ENCODE measurements at regions not wholly inside any gene's neighbourhood (a gene's known extent, or its start where the extent isn't known, plus 50 kb on each side); places are given as distances from the start of the nearest gene placed in this dataset.

DNA sequence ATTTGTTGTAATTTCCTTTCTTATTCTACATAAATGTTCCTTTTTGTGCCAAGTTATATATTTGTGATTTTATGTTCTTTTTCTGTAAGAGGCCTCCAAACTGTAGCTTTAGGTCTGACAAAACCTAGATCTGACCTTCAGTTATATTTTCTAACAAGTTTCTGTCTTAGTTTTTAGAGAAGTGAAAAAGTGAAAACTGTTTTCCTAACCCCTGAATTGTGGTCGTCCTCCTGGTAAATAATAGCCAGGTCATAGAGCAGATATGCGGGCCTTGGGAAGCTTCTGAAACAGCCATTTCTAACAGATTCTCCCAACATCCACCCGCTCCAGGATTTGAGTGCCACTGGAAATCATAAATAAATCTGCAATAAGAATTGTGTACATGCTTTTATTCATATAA, 398.4 kb upstream of the CWC22 start:
- TF ChIP-seq, protein P1, sequence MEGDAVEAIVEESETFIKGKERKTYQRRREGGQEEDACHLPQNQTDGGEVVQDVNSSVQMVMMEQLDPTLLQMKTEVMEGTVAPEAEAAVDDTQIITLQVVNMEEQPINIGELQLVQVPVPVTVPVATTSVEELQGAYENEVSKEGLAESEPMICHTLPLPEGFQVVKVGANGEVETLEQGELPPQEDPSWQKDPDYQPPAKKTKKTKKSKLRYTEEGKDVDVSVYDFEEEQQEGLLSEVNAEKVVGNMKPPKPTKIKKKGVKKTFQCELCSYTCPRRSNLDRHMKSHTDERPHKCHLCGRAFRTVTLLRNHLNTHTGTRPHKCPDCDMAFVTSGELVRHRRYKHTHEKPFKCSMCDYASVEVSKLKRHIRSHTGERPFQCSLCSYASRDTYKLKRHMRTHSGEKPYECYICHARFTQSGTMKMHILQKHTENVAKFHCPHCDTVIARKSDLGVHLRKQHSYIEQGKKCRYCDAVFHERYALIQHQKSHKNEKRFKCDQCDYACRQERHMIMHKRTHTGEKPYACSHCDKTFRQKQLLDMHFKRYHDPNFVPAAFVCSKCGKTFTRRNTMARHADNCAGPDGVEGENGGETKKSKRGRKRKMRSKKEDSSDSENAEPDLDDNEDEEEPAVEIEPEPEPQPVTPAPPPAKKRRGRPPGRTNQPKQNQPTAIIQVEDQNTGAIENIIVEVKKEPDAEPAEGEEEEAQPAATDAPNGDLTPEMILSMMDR (IDR thresholded peaks at IDR 0.05) = no peak
- TF ChIP-seq ZFX (IDR thresholded peaks at IDR 0.05; ENCODE audit: borderline replicate concordance) = no peak

Measured in 22Rv1 (cell line).